EL (cell line): ENCODE measurements at regions not wholly inside any gene's neighbourhood (a gene's known extent, or its start where the extent isn't known, plus 50 kb on each side); places are given as distances from the start of the nearest gene placed in this dataset.
A peak's percentile ranks its signal among the peaks of the same experiment; 100 is the strongest.

Source experiments
- DNase-seq: peaks from one replicate; pipeline ENCODE4 v3.0.0-alpha.2; 2016

DNA sequence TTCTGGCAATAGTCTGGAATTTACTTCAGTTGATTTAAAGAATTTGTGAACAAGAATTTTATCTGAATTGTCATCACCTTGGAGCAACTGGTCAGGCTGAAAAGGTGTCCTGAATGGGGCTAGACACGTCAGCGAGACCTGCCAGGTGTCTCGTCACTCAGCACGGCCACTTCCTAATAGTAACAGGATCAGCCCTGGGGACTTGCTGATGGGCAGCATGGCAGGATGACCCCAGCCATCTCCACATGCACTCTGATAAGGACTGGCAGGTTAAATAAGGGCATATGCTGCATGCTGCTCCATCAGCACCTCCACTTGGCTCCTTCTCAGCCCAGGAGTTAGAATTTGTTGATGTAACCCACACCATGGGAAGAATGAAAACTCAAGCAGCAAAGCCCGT lies 224.2 kb downstream of the FOXO1 start:
- no peak for DNase-seq

DNA sequence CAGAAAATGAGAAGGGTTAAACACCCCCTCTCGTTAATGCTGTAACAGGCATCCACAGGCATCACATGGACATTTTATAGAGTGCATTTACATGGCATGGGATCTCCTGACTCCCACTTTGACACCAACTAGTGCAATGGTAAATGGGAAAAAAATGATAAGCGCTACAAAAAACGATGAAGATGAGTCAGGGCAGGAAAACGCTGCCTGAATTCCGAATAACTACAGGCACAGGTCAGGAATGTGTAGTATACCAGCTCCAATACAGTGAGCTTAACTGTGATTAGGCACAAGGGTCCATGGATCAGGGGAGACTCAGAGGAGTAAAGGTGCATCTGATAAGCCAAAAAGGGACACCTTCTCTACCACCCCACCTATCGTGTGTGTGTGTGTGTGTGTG lies 223.6 kb downstream of the FOXO1 start:
- peak; percentile 10 for DNase-seq

GRCh38 chr13:40444241-40444640 lies 222.2 kb downstream of the FOXO1 start:
- DNase-seq: no peak

GRCh38 chr13:40445557-40445990 lies 220.9 kb downstream of the FOXO1 start:
- peak; percentile 27 for DNase-seq

- peak; percentile 76 for DNase-seq
Observed at GRCh38 chr13:40446365-40446764, 220.1 kb downstream of the FOXO1 start.

- DNase-seq: no peak
Observed at GRCh38 chr13:40447857-40448256, 218.6 kb downstream of the FOXO1 start.

DNA sequence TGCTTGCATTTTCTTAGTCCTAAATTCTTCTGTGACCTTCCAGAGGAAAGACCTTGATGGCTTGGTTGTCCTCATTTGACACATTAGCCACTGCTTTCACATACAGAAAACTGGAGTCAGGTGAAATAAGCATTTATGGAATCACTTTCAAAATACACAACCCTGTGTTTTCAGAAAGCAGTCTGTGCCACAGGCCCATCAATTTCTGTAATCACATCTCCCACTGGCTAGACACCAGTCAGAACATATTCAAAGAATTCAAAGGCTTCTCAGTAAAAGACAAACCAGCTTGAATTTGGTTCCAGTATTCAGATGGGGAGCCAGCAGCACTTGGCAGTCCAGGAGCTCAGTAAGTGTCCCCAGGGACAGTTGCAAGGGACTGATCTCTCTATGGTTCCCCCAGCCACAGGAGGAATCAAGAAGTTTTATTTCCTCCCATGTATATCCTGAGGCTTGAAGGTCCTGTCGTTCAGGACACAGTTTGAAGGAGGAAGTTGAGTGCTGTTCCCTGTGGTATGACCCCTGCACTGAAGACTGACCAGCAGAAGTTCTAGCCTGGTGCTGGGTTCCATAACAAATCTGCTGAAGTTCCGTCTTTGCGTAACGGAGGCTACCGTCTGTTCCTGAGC lies 214.3 kb downstream of the FOXO1 start:
- DNase-seq: no peak

DNA sequence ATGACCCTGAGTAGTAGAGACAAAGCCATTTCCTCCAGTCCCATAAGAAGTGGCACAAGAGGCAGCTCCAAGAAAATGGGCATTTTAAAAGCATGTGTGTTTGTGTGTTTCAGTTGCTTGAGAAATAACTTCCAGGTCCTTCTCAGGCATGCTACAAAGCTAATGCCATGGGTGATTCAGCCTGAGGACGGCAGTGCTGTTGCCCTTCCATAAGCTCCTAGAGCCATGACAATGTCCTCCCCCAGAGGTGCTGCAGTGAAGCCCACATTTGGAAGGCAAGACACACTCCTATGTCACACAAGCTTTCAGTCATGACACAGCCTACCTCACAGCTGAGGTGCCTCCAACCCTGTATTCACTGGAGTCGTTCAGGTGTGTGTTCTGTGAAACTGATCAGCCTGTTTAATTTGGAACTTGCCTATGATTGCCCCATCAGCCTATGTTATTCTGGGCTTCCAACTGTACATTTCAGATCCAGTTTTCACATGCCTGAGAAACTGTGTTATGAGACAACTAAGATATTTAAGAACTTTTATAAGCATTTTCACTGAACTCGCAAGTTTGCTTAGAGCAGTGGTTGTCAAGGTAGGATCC lies 213.6 kb downstream of the FOXO1 start:
- DNase-seq: no peak

DNA sequence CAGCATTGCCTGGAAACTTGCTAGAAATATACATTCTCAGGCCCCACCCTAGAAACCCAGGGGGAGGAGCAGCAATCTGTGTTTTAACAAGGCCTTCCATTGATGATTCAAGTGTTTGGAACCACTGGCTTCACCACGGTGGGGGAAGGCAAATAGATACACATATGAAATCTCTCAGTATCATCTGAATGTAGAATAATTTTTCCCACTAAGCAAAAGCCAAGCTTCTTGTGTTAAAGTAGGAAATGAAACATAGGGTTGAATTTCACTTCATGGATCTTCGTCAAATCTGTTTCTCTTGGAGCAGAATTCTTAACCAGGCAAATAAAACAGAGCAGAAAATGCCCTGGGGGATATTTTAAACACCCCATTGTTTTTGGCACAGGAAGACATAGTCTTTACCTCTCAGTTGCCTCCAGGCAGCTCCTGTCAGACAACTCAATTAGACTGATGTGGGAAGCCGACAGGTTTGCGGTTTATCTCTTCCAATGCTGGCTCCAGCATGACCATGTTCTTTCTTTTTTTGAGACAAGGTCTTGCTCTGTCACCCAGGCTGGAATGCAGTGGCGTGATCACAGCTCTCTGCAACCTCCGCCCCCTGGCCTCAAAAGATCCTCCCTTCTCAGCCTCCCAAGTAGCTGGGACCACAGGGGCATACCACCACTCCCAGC lies 213.0 kb downstream of the FOXO1 start:
- DNase-seq: peak; percentile 40

DNA sequence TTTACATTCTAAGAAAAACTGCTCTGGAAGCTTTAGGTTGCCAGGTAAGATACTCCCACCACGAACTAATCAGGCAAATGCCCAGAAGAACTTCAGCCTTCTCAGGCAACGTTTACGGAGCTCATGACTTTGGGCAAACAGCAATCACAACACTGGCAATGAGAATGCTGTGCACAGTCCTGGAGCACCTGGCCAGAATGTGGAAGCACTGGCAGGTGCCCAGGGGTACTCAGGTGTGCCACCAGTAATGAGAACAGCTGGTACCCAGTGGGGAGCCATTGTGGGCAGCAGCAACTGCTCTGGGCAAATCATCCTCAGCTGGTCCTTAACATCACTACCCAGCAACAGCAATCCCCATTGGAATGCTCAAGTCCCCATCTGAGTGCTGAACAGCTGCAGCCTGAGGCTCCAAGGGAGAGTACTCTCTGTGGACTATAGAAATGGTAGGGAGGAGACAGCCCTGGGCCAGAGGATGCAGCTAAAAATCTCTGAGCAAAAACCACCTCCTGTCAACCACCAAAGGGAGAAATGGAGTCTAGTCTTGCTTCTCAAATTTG lies 210.0 kb downstream of the FOXO1 start:
- DNase-seq: no peak

DNA sequence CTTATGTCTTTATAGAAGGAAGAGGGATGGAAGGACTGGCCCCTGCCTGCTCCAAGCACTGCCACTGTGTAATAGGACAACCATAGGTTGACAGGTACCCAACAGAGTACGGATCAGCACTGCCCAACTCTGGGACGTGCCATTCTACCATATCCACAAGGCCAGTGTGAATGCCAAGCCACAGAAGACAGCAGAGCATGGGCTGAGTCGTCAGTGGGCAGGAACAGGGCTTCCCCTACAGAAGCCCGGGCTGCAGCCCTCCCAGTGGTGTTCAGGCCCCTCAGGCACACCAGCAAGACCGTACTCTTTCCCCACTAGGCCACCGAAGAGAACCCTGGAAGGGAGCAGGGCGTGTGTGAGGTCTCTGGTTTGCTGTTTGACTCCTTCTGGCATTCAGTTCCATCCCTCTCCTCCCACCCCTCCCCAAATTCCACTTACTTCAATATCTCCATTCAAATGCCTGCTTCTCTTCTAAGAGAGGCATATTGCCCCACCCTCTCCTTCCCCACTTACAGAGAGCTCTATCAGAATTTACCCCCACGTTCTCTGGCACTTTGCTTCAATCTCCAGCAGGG lies 209.4 kb downstream of the FOXO1 start:
- no peak for DNase-seq

DNA sequence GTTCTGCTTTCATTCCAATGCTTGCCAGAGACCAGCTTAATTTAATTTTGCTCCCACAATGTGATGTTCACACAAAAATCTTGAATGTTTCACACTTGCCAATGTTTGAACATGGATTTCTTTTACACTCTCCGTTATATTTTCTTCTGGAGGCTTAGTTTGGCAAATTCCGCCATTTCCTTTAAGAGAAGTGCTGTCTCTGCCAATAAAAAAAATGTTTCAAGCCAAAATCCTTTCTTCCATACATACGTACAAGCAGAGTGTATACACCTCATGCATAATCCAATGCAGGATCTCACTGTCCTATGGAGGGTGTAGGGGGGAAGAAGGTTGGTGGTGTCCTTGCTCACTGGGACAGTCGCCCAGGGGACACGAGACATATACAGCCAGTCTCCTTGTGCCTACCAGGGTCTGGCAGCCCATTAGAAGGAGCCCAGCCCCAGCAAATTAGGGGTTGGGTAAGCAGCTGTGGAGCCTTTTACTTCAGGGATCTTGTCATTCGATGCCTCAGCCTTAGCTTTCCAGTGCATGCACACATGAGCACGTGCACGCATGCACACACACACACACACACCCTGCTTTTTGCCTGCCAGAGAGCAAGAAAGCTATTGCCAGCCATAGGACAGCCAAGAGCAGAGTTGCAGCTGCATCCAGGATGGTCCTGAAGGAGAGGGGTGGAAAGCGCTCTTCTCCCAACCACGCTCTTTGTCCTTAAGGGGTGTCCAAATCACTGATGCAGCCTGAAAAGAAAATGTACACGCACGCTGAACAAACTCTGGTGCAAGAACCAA lies 208.3 kb downstream of the FOXO1 start:
- no peak for DNase-seq

- DNase-seq: no peak
Observed at GRCh38 chr13:40458720-40458990, 207.8 kb downstream of the FOXO1 start.

GRCh38 chr13:40460116-40460515 lies 206.3 kb downstream of the FOXO1 start:
- peak; percentile 21 for DNase-seq

DNA sequence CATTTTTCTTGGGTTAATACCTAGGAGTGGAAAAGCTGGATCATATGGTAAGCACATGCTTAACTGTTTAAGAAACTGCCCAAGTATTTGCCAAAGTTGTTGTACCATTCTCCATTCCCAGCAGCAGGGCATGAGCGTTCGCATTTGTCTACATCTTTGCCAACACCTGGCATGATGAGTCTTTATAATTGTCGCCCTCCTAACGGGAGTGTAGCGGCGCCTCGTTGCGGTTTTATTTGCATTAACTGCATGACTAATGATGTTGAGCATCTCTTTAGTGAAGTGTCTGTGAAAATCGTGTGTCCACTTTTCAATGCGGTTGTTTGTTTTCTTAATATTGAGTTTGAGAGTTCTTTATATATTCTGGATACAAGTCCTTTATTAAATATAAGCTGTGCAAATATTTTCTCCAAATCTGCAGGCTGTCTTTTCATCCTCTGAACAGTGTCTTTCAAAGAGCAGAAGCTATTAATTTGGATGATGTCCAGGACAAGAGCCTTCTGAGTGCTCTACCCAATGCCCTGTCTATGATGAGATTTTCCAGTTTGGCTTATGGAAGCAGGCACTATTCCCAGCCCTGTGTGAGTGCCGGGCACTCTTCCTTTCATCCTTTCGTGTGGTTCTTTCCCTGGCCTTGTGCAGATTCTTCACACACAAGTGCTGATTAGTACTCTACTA lies 202.0 kb downstream of the FOXO1 start:
- no peak for DNase-seq

GRCh38 chr13:40465015-40465390 lies 201.4 kb downstream of the FOXO1 start:
- DNase-seq: no peak

DNA sequence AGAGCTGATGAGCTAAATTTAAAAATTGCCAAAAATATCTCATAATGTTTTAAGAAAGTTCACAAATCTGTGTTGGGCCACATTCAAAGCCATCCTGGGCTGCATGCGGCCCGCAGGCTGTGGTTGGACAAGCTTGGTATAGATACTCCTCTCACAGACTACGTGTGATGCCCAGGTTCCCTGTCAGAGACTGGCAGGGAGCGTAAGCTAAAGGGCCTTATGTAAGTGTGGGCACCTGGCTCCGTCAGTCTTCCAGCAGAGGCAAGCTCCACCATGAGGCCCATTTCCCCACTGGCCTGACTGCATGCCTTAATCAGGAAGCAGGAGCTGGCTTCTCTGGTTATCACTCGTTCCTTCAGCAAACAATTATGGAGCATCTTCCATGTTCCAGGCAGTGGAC lies 200.2 kb downstream of the FOXO1 start:
- DNase-seq: no peak

DNA sequence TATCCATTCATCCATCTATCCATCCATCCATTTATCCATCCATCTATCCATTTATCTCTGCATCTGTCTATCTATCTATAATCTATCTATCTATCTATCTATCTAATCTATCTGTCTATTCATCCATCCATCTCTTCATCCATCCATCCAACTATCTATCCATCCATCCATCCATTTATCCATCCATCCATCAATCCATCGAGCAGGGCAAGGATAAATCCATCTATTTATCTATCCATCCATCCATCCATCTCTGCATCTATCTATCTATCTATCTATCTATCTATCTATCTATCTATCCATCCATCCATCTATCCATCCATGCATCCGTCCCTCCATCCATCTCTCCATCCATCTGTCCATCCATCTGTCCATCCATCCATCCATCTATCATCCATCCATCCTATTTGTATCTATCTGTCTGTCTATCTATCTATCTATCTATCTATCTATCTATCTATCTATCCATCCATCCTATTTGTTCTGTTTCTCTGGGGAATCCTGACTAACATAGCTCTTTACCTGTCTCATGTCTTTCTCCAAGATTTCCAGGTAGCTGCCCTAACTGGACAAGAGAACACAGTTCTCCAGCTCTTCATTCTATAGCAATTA lies 198.1 kb downstream of the FOXO1 start:
- DNase-seq: no peak

DNA sequence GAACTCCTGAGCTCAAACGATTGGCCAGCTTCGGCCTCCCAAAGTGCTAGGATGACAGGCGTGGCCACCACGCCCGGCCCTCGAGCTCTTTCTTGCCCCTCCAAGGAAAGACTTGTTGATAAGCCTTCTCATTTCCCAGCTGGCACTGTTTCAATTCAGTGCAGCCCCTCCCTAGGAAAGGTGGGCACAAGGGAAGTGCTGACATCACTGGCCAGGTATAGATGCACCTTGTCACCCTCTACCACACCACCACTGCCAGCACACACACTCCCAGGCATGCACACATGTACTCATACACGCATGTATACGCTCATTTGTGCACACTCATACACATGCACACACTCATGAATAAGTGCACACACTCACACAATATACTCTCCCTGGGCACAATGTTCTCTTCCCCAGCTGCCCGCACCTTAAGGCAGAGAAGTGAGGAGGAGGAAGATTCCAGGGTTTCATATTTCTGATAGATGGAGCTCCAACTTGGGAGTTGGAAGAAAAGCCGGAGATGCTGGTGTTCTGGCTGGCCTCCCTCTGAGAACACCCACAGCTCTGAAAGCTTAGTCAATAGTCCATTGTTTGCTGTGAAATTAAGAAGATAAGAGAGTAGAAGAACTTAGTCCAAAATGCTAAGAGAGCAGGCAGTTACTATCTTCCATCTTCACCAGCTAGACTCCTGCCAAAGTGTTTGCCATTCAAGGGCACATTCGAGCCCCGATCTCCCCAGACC lies 196.7 kb downstream of the FOXO1 start:
- no peak for DNase-seq

GRCh38 chr13:40470660-40471059 lies 195.8 kb downstream of the FOXO1 start:
- no peak for DNase-seq

DNA sequence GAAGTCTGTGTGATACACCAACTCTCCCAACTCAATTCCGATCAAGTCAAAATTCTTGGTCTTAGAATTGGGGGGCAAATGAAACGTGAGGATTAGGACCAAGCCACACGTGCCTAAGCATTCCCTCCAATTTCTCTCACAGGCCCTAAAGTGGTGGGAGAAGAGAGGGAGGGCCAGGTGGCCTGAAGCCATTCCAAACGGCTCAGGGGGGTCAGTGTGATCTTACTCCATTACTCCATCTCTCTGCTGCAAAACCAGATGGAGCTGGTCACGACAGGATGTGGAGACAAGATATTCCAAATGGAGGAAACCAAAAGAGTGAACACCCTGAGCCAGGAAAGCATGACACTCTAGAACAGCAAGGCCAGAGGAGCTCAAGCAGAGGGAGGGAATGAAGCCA lies 195.4 kb downstream of the FOXO1 start:
- no peak for DNase-seq

DNA sequence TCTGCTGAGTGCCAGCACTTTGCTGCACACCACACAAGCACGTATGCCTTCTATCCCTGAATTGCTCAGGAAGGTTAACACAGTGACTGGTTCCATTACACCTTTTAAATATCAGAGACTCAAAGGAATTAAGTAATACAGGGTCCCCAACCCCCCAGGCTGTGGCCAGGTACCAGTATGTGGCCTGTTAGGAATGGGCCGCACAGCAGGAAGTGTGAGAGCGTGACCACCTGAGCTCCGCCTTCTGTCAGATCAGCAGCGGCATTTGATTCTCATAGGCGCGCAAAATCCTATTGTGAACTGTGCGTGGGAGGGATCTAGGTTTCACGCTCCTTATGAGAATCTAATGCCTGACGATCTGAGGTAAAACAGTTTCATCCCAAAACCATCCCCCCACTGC lies 194.5 kb downstream of the FOXO1 start:
- DNase-seq: no peak
